HCT116 (cell line): ENCODE measurements at regions not wholly inside any gene's neighbourhood (a gene's known extent, or its start where the extent isn't known, plus 50 kb on each side); places are given as distances from the start of the nearest gene placed in this dataset.

Experiments used
- ATAC-seq: fragments of 200-7000 bp; cut with Tn5 transposase; 2 replicates; pipeline ENCODE4 v1.9.1; 2020; ENCODE audit warnings: mild to moderate bottlenecking, moderate library complexity
- BruUV-seq: library from RNA; stranded (reverse); fragments of 400-500 nt; replicated peaks from 2 replicates; lab custom pipeline; 2021; lab: Mats Ljungman, UMichigan
- CTCF ChIA-PET: fragments of 300-600 bp; sonication (Branson Sonifier 250); formaldehyde crosslinking; loops from one replicate; lab custom pipeline; 2021; ENCODE audit warnings: antibody characterized with exemption; lab: Charles Lee
- POLR2A ChIA-PET: fragments of 300-600, 350-600 bp; sonication (Branson Sonifier 250); formaldehyde crosslinking; loops from one replicate; lab custom pipeline; 2021; ENCODE audit warnings: antibody characterized with exemption; lab: Charles Lee
- RAD21 ChIA-PET, 2 experiments: fragments of 300-600 bp; sonication (Branson Sonifier 250); formaldehyde crosslinking; loops; one replicate each; lab custom pipeline; 2023; ENCODE audit warnings: low total read pairs in 2 of 2; ENCODE audit not compliant: uncharacterized antibody in 2 of 2, unreplicated experiment in 2 of 2, low non-redundant PET in 1 of 2; lab: Charles Lee
- DNase-seq: peaks from one replicate; pipeline ENCODE4 v3.0.0-alpha.2; 2010; ENCODE audit warnings: low read depth, low spot score
- H2AFZ ChIP-seq: fragments of 200-600 bp; shearing (Covaris generic), sonication (generic); 2 replicates; pipeline ENCODE4 v1.6.1; 2017; ENCODE audit warnings: low read depth, mixed run types, mixed read lengths, antibody characterized with exemption, low read length; ENCODE audit not compliant: poor library complexity, severe bottlenecking
- H3K27ac ChIP-seq: 2 replicates; pipeline ENCODE4 v1.5.1; 2012; ENCODE audit warnings: low read depth, low read length
- H3K27me3 ChIP-seq: fragments of 200-600 bp; sonication (generic); 2 replicates; pipeline ENCODE4 v1.6.1; 2016; ENCODE audit warnings: mixed run types, low read length, mixed read lengths; ENCODE audit not compliant: insufficient read depth
- H3K36me3 ChIP-seq, 2 experiments: fragments of 200-500 bp in 1 of 2; fragments of 200-600 bp in 1 of 2; sonication (Bioruptor generic) in 1 of 2; sonication (generic) in 1 of 2; 2 replicates each; pipeline versions ENCODE4 v1.5.1 to v1.6.1; 2014 to 2016; ENCODE audit warnings: low read length in 2 of 2, inconsistent platforms in 1 of 2, mixed read lengths in 1 of 2, mixed run types in 1 of 2; ENCODE audit not compliant: insufficient read depth in 2 of 2, control insufficient read depth in 1 of 2
- H3K4me1 ChIP-seq, 2 experiments: fragments of 200-600 bp in 1 of 2; sonication (generic) in 1 of 2; 2 replicates each; pipeline versions ENCODE4 v1.5.1 to v1.6.1; 2012 to 2017; ENCODE audit warnings: low read length in 2 of 2, inconsistent platforms in 1 of 2, mild to moderate bottlenecking in 1 of 2, mixed read lengths in 1 of 2, mixed run types in 1 of 2, moderate library complexity in 1 of 2; ENCODE audit not compliant: insufficient read depth in 2 of 2, control insufficient read depth in 1 of 2
- H3K4me2 ChIP-seq: fragments of 200-600 bp; sonication (generic); 2 replicates; pipeline ENCODE4 v1.6.1; 2017; ENCODE audit warnings: mixed run types, low read length, mixed read lengths
- H3K4me3 ChIP-seq, 2 experiments: fragments of 200-600 bp in 1 of 2; sonication (generic) in 1 of 2; replicated peaks in 1 of 2; 2 replicates each; pipeline ENCODE4 v1.5.1; 2011 to 2016; ENCODE audit warnings: low read length in 2 of 2, control low read depth in 1 of 2, low read depth in 1 of 2, mild to moderate bottlenecking in 1 of 2, mixed read lengths in 1 of 2, mixed run types in 1 of 2
- H3K79me2 ChIP-seq: fragments of 200-600 bp; sonication (generic); 2 replicates; pipeline ENCODE4 v1.6.1; 2017; ENCODE audit warnings: mild to moderate bottlenecking, mixed run types, low read length, moderate library complexity, mixed read lengths; ENCODE audit not compliant: insufficient read depth
- H3K9ac ChIP-seq: fragments of 200-600 bp; sonication (generic); 2 replicates; pipeline ENCODE4 v1.6.1; 2016; ENCODE audit warnings: low read length, mixed read lengths
- H3K9me2 ChIP-seq: fragments of 200-600 bp; sonication (generic), shearing (Covaris generic); 2 replicates; pipeline ENCODE4 v1.6.1; 2017; ENCODE audit warnings: mixed run types, mild to moderate bottlenecking, moderate library complexity; ENCODE audit not compliant: insufficient read depth
- H3K9me3 ChIP-seq, 2 experiments: fragments of 200-500 bp in 1 of 2; fragments of 200-600 bp in 1 of 2; sonication (Bioruptor generic) in 1 of 2; sonication (generic) in 1 of 2; 2 replicates each; pipeline ENCODE4 v1.6.1; 2014 to 2017; ENCODE audit warnings: low read length in 2 of 2, mixed read lengths in 2 of 2, inconsistent platforms in 1 of 2, low read depth in 1 of 2, mild to moderate bottlenecking in 1 of 2, mixed run types in 1 of 2, moderate library complexity in 1 of 2; ENCODE audit not compliant: control insufficient read depth in 1 of 2, insufficient read depth in 1 of 2
- H4K20me1 ChIP-seq: fragments of 200-600 bp; sonication (generic), shearing (Covaris generic); 2 replicates; pipeline ENCODE4 v1.6.1; 2017; ENCODE audit warnings: mixed run types, mild to moderate bottlenecking, moderate library complexity; ENCODE audit not compliant: insufficient read depth
- EGR1 ChIP-seq: IDR thresholded peaks from 2 replicates; pipeline ENCODE4 v1.6.1; 2012; ENCODE audit warnings: low read depth
- EZH2 ChIP-seq: fragments of 200-600 bp; sonication (generic); IDR thresholded peaks from 2 replicates; pipeline ENCODE4 v1.6.1; 2017; ENCODE audit warnings: antibody characterized with exemption, mixed run types
- FOSL1 ChIP-seq: IDR thresholded peaks from 2 replicates; pipeline ENCODE4 v1.6.1; 2012; ENCODE audit warnings: low read depth
- JUND ChIP-seq: IDR thresholded peaks from 2 replicates; pipeline ENCODE4 v1.6.1; 2012
- MAX ChIP-seq: IDR thresholded peaks from 2 replicates; pipeline ENCODE4 v1.6.1; 2012
- POLR2AphosphoS5 ChIP-seq: IDR thresholded peaks from 2 replicates; pipeline ENCODE4 v1.6.1; 2011; ENCODE audit warnings: mild to moderate bottlenecking, low read depth, low read length, moderate library complexity
- REST ChIP-seq: IDR thresholded peaks from 2 replicates; pipeline ENCODE4 v1.6.1; 2012; ENCODE audit warnings: low read depth
- TCF7L2 ChIP-seq: IDR thresholded peaks from 2 replicates; pipeline ENCODE4 v1.7.0; 2011; ENCODE audit warnings: borderline replicate concordance, inconsistent platforms; ENCODE audit not compliant: insufficient read depth, insufficient read length; ENCODE audit errors: extremely low read depth
- YY1 ChIP-seq: IDR thresholded peaks from 2 replicates; pipeline ENCODE4 v1.6.1; 2011; ENCODE audit warnings: low read length, low read depth, moderate library complexity, mild to moderate bottlenecking; ENCODE audit not compliant: insufficient replicate concordance; ENCODE audit errors: extremely low read depth
- ZNF274 ChIP-seq: fragments of 200-500 bp; sonication (Bioruptor generic); IDR thresholded peaks from 2 replicates; pipeline ENCODE4 v1.6.1; 2014; ENCODE audit warnings: mild to moderate bottlenecking, low read depth, low read length, inconsistent platforms
- intact Hi-C: fragments of 100-400 bp; cut with micrococcal nuclease; formaldehyde crosslinking; loops from 2 replicates; pipeline ENCODE4 v1.10.0; 2022

GRCh38 chr18:4888251-4889040 lies 308.6 kb downstream of the AKAIN1 start:
- no peak overlapping the region for H2AFZ ChIP-seq
- no peak overlapping the region for H3K9ac ChIP-seq
- RAD21 ChIA-PET: no interaction called here
- TF ChIP-seq EGR1: no peak
- no peak for TF ChIP-seq YY1
- no peak for TF ChIP-seq POLR2AphosphoS5
- TF ChIP-seq MAX: no peak
- TF ChIP-seq TCF7L2: no peak
- no peak for TF ChIP-seq JUND
- TF ChIP-seq FOSL1: no peak
- TF ChIP-seq EZH2: no peak
- TF ChIP-seq ZNF274: no peak
- TF ChIP-seq, all 23 proteins: peak for 0
- intact Hi-C loops: no loop called here
- DNase-seq (no peak), ATAC-seq (no peak)
- ChIA-PET CTCF (no interaction called here), POLR2A (no interaction called here)
- H4K20me1 ChIP-seq: no peaks in the 10 kb centered on the region
- no peaks in the 10 kb centered on the region for H3K9me2 ChIP-seq
- no peaks in the 10 kb centered on the region for H3K79me2 ChIP-seq
- H3K36me3 ChIP-seq: no peaks in the 10 kb centered on the region
- H3K4me2 ChIP-seq: no peak overlapping the region
- H3K9me3 ChIP-seq: peaks cover 6 to 7% of the 10 kb centered on the region in 2 experiments; a peak in 2 of 4 replicates
- H3K4me1 ChIP-seq: no peaks in the 10 kb centered on the region
- BruUV-seq: no TSS peak
- no peak overlapping the region for H3K27ac ChIP-seq
- H3K27me3 ChIP-seq: no peaks in the 10 kb centered on the region
- no peak overlapping the region for H3K4me3 ChIP-seq

GRCh38 chr18:4878480-4878879 lies 318.6 kb downstream of the AKAIN1 start:
- Histone ChIP-seq H3K4me1 (no peaks in the 10 kb centered on the region), H3K27me3 (no peaks in the 10 kb centered on the region), H3K79me2 (no peaks in the 10 kb centered on the region), H3K4me2 (no peak overlapping the region), H3K9me2 (no peaks in the 10 kb centered on the region), H3K27ac (no peak overlapping the region), H3K9me3 (peaks cover 0 to 8% of the 10 kb centered on the region in 2 experiments; a peak in 3 of 4 replicates), H3K4me3 (no peak overlapping the region), H3K36me3 (no peaks in the 10 kb centered on the region), H2AFZ (no peak overlapping the region), H4K20me1 (no peaks in the 10 kb centered on the region), H3K9ac (no peak overlapping the region)
- TF ChIP-seq REST: no peak
- no peak for TF ChIP-seq FOSL1
- ChIA-PET RAD21 (no interaction called here), CTCF (no interaction called here), POLR2A (no interaction called here)
- ATAC-seq: no peak
- no peak for DNase-seq
- no TSS peak for BruUV-seq
- intact Hi-C loops: no loop called here
